ENCODE measurements at regions not wholly inside any gene's neighbourhood (a gene's known extent, or its start where the extent isn't known, plus 50 kb on each side); places are given as distances from the start of the nearest gene placed in this dataset.

DNA sequence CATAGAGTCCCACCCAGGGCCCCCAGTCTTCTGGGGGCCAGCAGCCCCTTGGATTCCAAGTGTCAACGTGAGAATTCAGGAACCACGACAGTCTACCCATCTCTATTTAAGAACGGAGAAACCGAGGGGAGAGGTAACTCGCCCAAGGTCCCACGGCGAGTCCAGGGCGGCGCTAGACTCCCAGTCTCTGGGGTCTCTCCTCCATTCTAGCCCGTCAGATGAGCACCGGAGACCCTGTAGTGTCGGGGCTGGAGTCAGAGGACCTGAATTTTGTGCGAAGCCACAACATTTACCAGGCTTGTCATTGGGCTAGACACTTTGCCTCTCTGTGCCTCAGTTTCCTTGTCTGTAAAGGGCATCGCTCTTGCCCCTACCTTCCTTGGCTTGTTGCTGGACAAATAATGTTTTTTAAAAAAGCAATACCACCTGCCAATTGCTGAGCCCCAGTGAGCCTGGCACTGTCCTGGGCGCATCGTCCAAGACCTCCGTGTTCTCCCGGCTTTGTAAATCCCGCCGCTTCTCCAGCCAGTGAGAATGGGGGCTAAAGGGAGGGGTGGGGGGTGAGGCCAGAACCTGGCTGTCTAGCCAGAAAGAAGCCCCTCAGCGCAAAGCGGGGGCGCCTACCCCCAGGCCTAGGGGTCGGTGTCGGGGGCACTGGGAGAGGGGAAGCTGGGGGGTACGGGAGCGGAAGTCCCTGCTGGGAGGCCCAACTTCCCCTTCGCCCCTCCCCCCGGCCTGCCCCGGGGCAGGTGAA, 91.7 kb downstream of the NCR2 start:
- Histone ChIP-seq H3K23ac (ENCODE audit: low read depth, low read length) (no peak overlapping the region), H3K9me3 (ENCODE audit: control insufficient read depth, insufficient read depth, low read length) (no peaks in the 10 kb centered on the region), H2AK5ac (ENCODE audit: low read depth, low read length) (no peak overlapping the region), H2BK15ac (ENCODE audit: low read depth, low read length) (no peak overlapping the region), H4K20me1 (ENCODE audit: insufficient read depth, low read length) (no peaks in the 10 kb centered on the region), H4K5ac (ENCODE audit: low read depth, low read length) (no peak overlapping the region), H3K4me3 (ENCODE audit: insufficient read depth, low read depth, low read length) (no peak overlapping the region), H3K4me1 (ENCODE audit: control insufficient read depth, insufficient read depth, low read length) (peaks cover 5% of the 10 kb centered on the region), H2BK20ac (ENCODE audit: low read depth, low read length) (no peak overlapping the region), H4K91ac (ENCODE audit: insufficient read depth, low read depth, low read length) (no peak overlapping the region), H3K9ac (ENCODE audit: low read depth, low read length) (no peak overlapping the region), H3K27me3 (ENCODE audit: control insufficient read depth, insufficient read depth, low read length) (peaks cover 58% of the 10 kb centered on the region), H3K56ac (ENCODE audit: extremely low read depth, insufficient read depth, low read length) (no peak overlapping the region), H3K36me3 (ENCODE audit: control insufficient read depth, insufficient read depth, low read length) (no peaks in the 10 kb centered on the region), H2BK5ac (ENCODE audit: low read depth, low read length, poor library complexity, severe bottlenecking) (no peak overlapping the region), H3K4ac (ENCODE audit: low read depth, low read length) (no peak overlapping the region), H2AFZ (replicated peaks; ENCODE audit: low read length, poor library complexity) (no peak overlapping the region), H2BK120ac (ENCODE audit: low read depth, low read length) (no peak overlapping the region), H3K14ac (replicated peaks; ENCODE audit: low read depth, low read length) (no peak overlapping the region), H4K8ac (ENCODE audit: low read depth in 2 of 2, low read length in 2 of 2) (no peak overlapping the region), H3K9me1 (ENCODE audit: insufficient read depth, low read length) (no peaks in the 10 kb centered on the region), H3K4me2 (ENCODE audit: low read depth, low read length) (no peak overlapping the region), H2AK9ac (replicated peaks; ENCODE audit: low read depth, low read length, poor library complexity) (no peak overlapping the region), H3K18ac (ENCODE audit: low read depth, low read length) (no peak overlapping the region), H3K27ac (ENCODE audit: insufficient read depth, low read length) (no peak overlapping the region), H3K79me1 (ENCODE audit: low read depth in 1 of 2, low read length in 2 of 2) (no peaks in the 10 kb centered on the region)
- no TSS peak for BruUV-seq (replicated peaks)
- POLR2A ChIA-PET (ENCODE audit: unreplicated experiment), result no interaction called here
- intact Hi-C loops (cut with micrococcal nuclease) (no loop called here), in situ Hi-C loops (cut with MboI; ENCODE audit: low sequenced_read_pairs) (no loop called here), dilution Hi-C loops (cut with HindIII; ENCODE audit: low sequenced_read_pairs, unreplicated experiment) (no loop called here)
- no peak for TF ChIP-seq CHD1 (IDR thresholded peaks at IDR 0.05; ENCODE audit: low read depth, low read length)
- TF ChIP-seq, protein P1, sequence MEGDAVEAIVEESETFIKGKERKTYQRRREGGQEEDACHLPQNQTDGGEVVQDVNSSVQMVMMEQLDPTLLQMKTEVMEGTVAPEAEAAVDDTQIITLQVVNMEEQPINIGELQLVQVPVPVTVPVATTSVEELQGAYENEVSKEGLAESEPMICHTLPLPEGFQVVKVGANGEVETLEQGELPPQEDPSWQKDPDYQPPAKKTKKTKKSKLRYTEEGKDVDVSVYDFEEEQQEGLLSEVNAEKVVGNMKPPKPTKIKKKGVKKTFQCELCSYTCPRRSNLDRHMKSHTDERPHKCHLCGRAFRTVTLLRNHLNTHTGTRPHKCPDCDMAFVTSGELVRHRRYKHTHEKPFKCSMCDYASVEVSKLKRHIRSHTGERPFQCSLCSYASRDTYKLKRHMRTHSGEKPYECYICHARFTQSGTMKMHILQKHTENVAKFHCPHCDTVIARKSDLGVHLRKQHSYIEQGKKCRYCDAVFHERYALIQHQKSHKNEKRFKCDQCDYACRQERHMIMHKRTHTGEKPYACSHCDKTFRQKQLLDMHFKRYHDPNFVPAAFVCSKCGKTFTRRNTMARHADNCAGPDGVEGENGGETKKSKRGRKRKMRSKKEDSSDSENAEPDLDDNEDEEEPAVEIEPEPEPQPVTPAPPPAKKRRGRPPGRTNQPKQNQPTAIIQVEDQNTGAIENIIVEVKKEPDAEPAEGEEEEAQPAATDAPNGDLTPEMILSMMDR (conservative IDR thresholded peaks at IDR 0.05; ENCODE audit: low read depth, low read length), result no peak
- no peak for TF ChIP-seq NFE2L2 (IDR thresholded peaks at IDR 0.05; ENCODE audit: low read depth, low read length)
- TF ChIP-seq SMC3 (IDR thresholded peaks at IDR 0.05; ENCODE audit: low read depth, low read length), result no peak
- TF ChIP-seq MAZ (IDR thresholded peaks at IDR 0.05; ENCODE audit: borderline replicate concordance, low read depth, low read length), result no peak
- TF ChIP-seq FOS (IDR thresholded peaks at IDR 0.05; ENCODE audit: low read depth, low read length), result no peak
- TF ChIP-seq RCOR1 (IDR thresholded peaks at IDR 0.05; ENCODE audit: insufficient replicate concordance, low read length), result no peak
- TF ChIP-seq ELK1 (IDR thresholded peaks at IDR 0.05; ENCODE audit: borderline replicate concordance, low read depth, low read length), result no peak
- TF ChIP-seq POLR2A (IDR thresholded peaks at IDR 0.05; ENCODE audit: low read depth, low read length), result no peak
- TF ChIP-seq, protein P2, sequence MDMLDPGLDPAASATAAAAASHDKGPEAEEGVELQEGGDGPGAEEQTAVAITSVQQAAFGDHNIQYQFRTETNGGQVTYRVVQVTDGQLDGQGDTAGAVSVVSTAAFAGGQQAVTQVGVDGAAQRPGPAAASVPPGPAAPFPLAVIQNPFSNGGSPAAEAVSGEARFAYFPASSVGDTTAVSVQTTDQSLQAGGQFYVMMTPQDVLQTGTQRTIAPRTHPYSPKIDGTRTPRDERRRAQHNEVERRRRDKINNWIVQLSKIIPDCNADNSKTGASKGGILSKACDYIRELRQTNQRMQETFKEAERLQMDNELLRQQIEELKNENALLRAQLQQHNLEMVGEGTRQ (IDR thresholded peaks at IDR 0.05; ENCODE audit: low read depth, low read length), result no peak
- no peak for TF ChIP-seq MAFK (IDR thresholded peaks at IDR 0.05; ENCODE audit: low read depth, low read length)
- no peak for TF ChIP-seq RAD21 (IDR thresholded peaks at IDR 0.05; ENCODE audit: low read length)
- TF ChIP-seq BHLHE40 (IDR thresholded peaks at IDR 0.05; ENCODE audit: low read depth, low read length), result no peak
- no peak for TF ChIP-seq RFX5 (IDR thresholded peaks at IDR 0.05; ENCODE audit: low read depth, low read length)
- TF ChIP-seq MXI1 (IDR thresholded peaks at IDR 0.05; ENCODE audit: borderline replicate concordance, low read depth, low read length), result no peak
- WGBS, 2 experiments (ENCODE audit: extremely low coverage in 2 of 2, insufficient read length in 1 of 2), result no CpG with 5 or more reads among the region's 30 CpGs
- ATAC-seq (ENCODE audit: low read depth) (no peak), DNase-seq (no peak)
- CTCF ChIA-PET, result no interaction called here

All from IMR-90 (cell line).